Inflammatory macrophage (primary cell): ENCODE measurements at regions not wholly inside any gene's neighbourhood (a gene's known extent, or its start where the extent isn't known, plus 50 kb on each side); places are given as distances from the start of the nearest gene placed in this dataset.

Experiments used
- DNase-seq, 2 donors: peaks; one replicate each; pipeline ENCODE4 v3.0.0-alpha.2; 2020 to 2022

DNA sequence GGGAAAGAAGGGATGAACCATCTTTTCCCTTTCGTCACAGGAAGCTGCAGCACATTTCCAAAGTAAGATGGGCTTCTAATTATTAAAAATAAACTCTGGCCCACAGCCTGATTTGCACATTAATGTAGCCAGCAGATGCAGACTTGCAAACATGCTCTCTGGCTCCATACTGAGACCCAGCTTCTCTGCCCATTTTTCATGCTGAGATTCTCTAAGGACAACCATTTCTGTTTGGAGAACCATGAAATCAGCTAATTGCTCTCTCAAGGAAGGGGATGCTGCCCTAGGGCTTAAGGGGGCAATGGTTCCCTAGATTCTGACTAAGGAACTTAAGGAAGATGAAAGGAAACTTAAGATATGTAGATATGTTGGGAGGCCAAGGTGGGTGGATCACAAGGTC lies 63.0 kb upstream of the CES5A start:
- no peak for DNase-seq

DNA sequence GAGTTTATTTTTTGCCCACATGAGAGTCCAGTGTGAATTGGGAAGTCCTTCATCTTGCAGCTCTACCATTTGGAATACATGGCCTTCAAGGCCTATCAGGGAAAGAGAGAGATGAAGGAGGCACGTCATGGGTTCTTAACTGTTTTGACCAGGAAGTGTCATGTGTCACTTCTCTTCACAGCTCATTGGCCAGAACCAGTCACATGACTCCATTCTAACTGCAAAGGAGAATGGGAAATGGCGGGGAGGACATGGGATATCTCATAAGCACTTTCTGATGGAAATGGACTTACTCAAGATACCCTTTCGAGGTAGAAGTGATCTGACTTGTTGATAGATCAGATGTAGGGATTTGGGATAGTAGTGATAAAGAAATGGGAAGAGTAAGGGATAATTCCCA lies 57.9 kb upstream of the CES5A start:
- DNase-seq = no peak

DNA sequence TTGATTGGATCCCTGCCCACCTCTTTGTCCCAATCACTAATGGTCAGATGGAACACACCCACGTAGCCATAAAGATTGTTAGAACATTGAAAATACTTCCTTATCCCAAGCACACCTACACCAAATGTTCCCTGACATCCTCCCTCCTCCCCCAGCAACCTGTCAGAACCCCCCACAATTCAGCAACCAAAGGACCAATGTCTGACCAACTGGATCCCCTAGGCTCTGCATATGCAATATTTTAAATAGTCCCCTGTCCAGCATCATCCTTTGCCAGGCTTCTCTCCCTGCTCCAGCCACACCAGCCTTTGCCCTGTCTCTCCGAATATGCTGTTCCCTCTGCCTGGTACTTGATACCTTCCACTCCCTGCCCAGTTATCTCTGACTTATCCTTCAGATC lies 54.9 kb upstream of the CES5A start:
- DNase-seq = no peak

DNA sequence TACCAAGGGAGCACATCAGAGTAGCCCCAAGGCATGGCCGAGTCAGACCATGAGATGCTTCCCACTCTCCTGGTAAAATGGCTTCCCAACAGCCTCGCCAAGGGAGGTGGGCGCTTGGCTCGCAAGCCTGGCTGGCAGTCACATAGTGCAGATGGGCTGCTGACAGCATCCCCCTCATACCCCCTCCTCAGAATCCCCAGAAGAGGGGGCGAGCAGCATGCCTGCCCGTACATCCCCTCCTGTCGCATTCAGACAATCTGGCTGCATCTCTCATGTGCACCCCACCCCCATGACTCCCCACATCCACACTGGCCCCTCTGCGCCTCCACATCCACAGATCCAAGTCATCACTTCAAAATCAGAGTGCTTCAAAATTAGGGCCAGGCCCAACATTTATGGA lies 54.0 kb upstream of the CES5A start:
- no peak for DNase-seq

DNA sequence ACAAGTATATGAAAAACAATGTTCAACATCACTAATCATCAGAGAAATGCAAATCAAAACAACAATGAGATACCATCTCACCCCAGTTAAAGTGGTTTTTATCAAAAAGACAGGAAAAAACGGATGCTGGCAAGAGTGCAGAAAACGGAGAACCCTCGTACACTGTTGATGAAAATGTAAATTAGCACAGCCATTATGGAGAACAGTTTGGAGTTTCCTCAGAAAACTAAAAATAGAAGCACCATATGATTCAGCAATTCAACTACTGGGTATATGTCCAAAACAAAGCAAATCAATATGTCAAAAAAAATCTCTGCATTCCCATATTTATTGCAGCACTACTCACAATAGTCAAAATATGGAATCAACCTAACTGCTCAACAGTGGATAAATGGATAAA lies 50.1 kb upstream of the CES5A start:
- no peak for DNase-seq
